GM18517 (cell line): ENCODE measurements at regions not wholly inside any gene's neighbourhood (a gene's known extent, or its start where the extent isn't known, plus 50 kb on each side); places are given as distances from the start of the nearest gene placed in this dataset.

Source experiments
- ATAC-seq: cut with Tn5 transposase; IDR thresholded peaks from one replicate; pipeline ENCODE4 v1.9.1; 2021; ENCODE audit warnings: mild to moderate bottlenecking, moderate library complexity; ENCODE audit not compliant: unreplicated experiment

DNA sequence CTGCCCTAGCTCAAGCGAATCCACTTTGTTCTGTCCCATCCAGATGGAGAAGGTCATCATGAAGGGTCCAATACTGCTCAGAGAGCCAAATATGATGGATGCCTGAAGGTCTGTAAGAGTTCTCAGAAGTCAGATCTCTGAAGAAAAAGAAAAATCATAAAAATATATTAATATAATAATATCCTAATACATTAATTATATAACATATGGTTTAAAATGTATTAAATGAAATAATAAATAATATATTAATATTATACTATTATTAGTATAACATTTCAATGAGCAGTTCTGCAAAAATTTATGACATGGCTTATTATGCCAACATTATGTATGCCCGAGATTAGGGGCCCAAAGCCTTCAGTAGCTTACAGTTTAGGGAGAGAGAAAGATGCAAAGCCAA, 78.2 kb upstream of the GPR12 start:
- no peak for ATAC-seq

DNA sequence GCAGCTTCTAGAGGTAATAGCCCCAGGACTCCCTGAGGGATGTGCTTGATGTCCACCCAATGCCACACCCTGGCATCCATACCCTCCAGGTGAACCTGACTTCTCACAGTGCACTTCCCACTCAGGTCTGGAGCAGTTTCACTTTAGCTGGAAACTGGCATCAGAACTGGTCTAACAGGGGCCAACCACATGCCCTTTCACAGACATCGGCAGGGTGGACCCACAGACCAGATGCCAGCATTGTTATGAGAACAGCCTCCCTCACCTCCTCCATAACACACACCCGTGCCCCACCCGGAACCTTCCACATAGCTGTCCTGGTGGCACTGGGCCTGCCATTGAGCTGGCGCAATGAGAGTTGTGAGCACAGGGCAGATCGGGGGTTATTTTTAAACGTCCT, 77.4 kb upstream of the GPR12 start:
- no peak for ATAC-seq

DNA sequence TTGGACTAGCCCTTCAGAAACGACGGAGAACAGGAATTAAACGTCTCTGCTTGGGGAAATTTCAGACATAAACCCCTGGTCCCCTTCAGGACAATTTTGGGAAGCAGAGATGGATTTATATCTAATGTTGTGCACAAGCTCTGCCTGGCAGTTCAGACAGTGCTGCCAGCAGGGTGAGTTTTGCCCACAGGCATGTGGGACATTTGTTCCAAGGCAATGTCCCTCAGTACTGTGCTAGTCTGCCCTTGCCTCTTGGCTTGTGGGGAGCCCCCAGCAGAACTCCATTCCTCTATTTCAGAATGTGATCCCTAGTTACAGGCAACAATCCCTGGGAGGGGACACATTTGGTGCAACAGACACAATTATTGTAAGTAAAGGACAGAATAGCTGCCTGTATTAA, 76.5 kb upstream of the GPR12 start:
- no peak for ATAC-seq

DNA sequence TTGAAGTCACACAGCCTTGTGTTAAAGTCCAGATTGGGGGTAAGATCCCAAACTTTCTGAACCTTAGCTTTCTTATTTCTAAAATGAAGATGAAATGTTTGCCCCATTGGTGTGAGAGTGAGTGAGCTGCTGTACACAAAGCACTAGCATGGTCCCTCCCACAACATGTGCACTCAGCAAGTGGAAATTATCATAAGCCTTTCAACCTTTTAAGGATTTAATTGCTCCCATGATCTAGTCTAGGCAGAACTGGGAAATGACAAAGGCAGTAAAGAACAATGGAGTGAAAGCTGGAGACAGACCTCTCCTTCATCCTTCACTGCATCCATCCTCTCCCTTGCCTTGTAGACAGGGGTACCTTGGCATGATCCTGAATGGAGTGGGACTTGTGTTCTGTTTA, 76.0 kb upstream of the GPR12 start:
- no peak for ATAC-seq

DNA sequence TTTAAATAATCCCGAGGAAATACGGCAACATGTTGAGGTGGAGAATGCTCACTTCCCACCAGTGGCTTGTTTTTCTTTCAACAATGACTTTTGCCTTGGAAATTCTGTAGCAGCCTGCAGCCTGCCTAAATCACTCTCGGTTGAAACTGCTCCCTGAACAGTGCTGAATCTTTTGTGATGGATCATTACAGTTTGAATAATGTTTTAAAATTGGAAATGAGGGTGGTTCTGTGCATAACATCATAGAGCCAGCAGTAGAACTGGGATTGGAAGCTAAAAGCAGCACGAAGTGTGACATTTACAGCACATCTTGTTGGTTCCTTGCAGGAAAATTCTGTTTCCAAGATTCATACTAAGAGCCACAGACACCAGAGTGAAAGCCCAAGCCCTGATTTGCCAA, 74.1 kb upstream of the GPR12 start:
- ATAC-seq: no peak

DNA sequence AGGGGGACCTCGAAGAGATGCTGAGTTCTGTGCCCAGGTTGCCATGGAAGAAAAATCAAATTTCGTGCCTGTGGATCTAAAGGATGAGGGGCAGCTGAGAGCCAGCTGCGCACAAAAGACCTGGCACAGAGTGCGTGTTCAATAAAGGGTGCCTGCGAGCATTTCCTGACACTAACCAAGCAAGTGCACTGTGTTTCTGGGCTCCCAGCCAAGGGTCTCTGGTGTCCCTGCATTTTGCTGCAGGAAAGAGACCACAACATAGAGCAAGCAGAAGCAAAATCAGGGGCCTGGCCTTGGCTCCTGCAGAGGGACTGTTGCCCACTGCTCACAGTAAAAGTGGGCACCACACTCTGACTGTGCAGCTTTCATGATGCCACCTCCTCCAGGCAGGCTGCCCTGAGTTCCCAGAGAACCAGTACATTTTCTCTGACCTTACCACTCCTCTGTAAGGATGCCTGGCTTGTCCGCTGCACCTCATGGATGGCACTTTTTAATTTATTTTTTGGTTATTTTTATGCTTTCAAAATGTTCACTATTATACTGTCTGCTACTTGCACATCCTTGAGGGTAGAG, 70.8 kb upstream of the GPR12 start:
- no peak for ATAC-seq

DNA sequence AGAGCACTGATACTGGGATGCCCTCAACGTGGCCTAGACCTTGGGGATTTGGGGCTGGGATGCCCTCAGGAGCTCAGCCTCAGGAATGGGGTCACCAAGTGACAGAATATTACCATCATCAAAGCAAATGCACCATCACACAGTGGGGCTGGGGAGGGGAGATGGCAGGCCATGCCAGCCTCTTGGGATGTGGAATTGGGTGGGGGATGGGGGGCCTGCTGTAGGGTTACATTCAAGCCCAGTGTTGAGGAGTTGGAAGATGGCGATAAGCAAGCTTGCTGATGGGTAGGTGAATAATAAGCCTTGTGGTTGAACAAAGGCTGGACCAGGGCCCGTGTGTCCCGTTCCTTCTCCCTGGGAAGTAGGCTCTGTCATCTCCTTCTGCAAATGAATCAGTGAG, 69.1 kb upstream of the GPR12 start:
- no peak for ATAC-seq

DNA sequence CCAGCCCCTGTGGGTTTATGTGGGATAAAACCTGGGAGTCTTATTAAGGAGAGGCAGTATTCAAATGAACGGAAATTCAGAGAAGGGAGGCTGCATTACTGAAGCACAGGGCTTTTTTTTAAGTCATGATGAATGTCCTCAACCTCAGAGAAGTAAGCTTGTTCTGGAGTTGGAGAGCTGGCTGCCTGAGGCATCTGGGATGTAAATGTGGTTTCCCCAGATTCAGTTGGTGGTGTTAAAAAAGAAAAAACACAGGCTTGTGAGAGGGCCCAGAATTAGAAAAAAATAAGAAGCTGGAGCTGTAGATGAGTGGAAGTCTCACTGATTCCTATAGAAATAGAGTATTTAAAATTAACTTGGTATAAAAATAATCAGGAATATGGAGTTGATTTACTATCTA, 64.0 kb upstream of the GPR12 start:
- no peak for ATAC-seq

DNA sequence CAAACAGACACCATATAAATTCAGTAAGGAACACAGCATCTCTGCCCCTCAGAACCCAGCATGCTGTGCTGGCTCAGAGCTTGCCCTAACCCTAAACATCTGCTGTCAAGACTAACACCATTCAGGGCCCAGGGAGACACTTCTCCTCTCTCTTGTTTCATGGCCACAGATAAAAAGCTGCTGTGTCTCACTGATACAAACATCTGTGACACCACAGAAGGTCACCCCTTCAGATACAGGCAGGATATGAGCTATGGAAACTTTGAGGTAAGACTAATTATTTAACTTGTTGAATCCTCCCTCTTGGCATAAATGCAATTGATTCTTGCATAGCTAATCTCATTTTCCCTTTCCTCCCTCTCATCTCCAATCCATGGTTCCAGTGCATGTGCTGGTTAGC, 61.6 kb upstream of the GPR12 start:
- ATAC-seq: no peak

DNA sequence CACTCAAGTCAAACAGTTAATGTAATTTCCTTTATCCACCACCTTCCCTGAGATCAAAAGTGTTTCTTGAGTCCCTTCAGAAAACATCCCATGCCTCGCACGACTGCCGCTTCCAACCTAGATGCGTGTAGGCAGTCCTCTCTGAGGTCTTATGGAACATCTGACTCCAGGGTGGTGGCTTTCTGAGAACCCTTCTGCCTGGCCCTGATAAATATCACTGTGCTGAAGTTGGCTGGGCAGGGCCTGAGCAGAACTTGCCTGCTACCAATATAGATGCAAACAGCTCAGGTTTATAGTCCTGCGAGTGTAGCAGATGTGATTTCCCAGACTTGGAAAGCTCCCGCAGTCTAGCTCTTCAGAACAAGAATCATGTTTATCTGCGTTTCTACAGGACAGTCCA, 61.1 kb upstream of the GPR12 start:
- ATAC-seq: no peak

DNA sequence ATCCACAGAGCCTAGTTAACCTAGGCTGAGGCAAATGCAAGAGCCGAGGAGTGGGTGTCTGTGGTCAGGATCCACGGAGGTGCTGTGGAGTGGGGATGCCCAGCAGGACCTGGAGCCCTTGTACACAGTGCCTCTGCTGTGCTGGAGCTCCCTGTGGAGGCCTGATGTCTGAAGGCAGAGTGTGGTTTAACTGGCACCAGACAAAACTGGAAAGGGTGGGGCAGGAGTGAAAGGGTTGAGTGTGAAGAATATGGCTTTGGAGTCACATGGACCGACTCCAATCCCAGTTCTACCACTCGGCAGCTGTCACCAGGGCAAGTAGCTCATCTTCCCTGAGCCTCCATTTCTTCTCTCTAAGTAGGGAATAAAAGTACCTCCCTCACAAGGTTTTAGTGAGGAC, 60.3 kb upstream of the GPR12 start:
- ATAC-seq: no peak

DNA sequence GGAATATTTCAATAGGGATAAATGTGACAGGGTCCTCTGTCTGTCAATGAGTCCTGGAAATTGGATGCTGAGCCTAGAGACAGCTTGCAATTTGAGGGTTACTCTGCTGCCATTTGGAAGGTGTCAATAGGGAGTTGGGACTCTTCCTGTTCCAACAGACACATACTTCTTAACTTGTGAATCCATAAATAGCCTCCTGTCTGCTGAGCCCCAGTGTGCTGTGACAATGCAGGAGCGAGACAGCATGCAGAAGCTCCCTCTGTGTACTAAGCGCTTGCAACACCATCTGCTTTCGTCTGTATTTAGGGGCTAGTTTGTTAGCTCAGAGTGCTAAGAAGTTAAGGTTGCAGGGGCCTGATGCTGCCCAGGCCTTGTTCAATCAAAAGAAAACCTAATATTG, 58.5 kb upstream of the GPR12 start:
- ATAC-seq: no peak

DNA sequence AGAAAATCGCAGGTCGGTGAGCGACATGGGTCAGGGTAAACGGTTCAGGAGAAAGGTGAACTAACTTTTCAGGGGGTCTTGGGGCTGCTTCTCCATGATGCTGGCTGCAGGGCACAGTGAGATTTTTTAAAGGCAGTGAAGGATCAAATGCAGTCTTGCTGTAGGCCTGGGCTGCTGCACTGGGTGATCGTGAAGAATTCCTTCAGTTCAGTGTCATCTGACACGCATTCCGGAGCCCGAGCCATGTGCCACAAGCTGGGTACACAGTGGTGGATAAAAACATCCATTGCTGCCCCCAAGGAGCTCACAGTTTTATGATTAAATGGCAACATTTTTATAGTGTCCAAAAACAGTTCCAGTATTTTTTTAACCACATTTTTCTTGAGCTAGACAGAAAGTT, 56.3 kb upstream of the GPR12 start:
- ATAC-seq: no peak

DNA sequence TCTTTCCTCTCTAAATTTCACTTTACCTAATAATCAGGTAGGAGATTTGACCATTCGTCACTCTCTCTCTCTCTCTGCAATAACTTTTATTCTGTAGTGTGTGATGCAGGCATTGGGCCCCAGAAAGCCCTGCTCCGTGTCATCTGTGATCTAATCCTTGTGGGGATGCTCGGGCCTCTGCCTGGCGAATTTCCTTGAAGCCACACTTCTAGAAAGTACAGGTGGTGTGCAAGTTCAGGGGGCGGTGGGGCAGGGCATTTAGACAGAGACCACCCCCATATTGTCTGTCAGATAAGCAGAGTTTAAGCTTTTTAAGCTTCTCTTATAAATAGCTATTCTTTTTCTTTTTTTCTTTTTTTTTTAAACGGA, 53.4 kb upstream of the GPR12 start:
- no peak for ATAC-seq

DNA sequence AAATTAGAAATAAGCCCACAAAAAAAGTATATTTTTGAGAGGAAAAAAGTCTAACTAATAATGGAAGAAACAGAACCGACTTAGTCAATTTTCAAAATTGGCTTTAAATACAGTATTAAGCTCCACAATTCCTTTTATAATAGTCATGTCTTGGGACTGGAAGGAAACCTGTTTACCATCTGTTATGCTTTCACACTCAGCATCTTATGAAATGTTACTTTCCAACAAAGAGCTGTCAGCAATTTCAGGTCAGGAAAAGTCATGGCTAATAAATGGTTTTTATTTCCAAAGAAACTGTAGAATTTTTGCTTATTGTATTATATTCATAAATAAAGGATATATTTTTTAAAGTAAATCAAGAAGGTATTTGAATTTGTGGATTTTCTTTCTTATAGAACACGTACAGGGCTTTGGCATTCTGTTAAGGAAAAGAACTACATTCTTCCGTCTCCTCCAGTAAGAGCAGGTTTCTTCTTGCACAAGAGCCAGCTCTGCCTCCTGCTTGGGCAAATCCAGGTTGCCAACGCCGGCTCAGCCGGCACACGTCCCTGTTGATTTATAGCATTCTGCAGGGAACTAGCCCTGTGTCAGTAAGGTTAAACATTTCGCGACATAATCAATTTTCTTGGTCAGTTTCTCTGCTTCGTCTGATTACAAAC, 52.9 kb upstream of the GPR12 start:
- ATAC-seq: no peak

DNA sequence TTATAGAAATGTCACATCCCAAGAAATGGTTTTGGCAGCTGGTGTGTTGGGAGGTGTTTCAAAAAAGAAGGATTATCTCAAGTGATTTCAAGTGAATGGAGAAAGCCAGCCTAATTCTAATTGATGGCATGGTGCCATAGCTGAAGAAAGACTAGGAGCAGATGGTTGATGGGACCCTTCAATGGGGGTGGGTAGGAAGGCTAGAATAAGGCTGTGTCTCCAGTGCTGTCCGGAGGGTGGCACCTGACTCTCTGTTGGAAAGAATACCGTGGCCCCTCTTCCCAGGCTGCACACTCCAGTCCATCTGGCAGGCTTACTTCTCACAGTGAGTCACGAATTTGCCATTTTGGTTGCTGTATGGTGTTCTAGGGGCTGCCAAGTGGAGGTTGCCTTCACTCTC, 51.0 kb upstream of the GPR12 start:
- ATAC-seq: no peak
